Gastrocnemius medialis (tissue), 4 donors: ENCODE measurements at regions not wholly inside any gene's neighbourhood (a gene's known extent, or its start where the extent isn't known, plus 50 kb on each side); places are given as distances from the start of the nearest gene placed in this dataset.

ENCODE experiments used
- POLR2A ChIP-seq, 2 donors: fragments of 450-650 bp; IDR thresholded peaks; one replicate each; pipeline ENCODE4 v1.6.1; 2017; ENCODE audit warnings: antibody characterized with exemption in 2 of 2, mild to moderate bottlenecking in 2 of 2, moderate library complexity in 2 of 2
- TF ChIP-seq, protein P1 (sequence below), 5 experiments: fragments of 450-650 bp in 3 of 5; fragments of 200-600 bp in 2 of 5; sonication (generic) in 2 of 5; IDR thresholded peaks in 4 of 5; conservative IDR thresholded peaks in 1 of 5; 1 replicate in 4 of 5; 2 replicates in 1 of 5; pipeline ENCODE4 v1.5.1; 2016 to 2019; ENCODE audit warnings: antibody characterized with exemption in 5 of 5, mild to moderate bottlenecking in 3 of 5, moderate library complexity in 3 of 5

DNA sequence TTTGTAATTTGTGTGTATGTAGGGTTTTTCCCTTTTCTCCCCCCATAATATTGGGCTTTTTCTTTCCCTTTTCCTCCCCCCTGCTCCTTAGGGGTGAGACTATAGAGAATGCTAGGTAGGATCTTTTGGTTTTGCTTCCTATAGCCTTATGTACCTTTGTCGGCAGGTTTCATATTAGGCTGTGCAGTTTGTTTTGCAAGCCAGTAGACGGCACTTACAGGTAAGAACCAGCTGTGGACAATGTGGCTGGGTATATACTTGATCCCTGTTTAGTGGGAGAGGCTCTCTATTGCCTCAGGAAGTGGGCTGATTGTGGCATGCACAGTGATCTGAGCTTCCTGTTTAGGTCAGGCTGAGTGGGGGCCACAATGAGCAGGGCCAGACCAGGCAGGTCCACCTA is 359.2 kb upstream of the OBI1 start:
- TF ChIP-seq, protein P1, sequence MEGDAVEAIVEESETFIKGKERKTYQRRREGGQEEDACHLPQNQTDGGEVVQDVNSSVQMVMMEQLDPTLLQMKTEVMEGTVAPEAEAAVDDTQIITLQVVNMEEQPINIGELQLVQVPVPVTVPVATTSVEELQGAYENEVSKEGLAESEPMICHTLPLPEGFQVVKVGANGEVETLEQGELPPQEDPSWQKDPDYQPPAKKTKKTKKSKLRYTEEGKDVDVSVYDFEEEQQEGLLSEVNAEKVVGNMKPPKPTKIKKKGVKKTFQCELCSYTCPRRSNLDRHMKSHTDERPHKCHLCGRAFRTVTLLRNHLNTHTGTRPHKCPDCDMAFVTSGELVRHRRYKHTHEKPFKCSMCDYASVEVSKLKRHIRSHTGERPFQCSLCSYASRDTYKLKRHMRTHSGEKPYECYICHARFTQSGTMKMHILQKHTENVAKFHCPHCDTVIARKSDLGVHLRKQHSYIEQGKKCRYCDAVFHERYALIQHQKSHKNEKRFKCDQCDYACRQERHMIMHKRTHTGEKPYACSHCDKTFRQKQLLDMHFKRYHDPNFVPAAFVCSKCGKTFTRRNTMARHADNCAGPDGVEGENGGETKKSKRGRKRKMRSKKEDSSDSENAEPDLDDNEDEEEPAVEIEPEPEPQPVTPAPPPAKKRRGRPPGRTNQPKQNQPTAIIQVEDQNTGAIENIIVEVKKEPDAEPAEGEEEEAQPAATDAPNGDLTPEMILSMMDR (IDR thresholded peaks at IDR 0.05 in 4 of 5, conservative IDR thresholded peaks at IDR 0.05 in 1 of 5), result no peak
- no peak for TF ChIP-seq POLR2A (IDR thresholded peaks at IDR 0.05)
